OCI-M2 (cell line): ENCODE measurements at regions not wholly inside any gene's neighbourhood (a gene's known extent, or its start where the extent isn't known, plus 50 kb on each side); places are given as distances from the start of the nearest gene placed in this dataset.

Experiments used
- DNase-seq: peaks from one replicate; lab custom pipeline; 2025; ENCODE audit not compliant: unreplicated experiment; lab: John Stamatoyannopoulos, UW

DNA sequence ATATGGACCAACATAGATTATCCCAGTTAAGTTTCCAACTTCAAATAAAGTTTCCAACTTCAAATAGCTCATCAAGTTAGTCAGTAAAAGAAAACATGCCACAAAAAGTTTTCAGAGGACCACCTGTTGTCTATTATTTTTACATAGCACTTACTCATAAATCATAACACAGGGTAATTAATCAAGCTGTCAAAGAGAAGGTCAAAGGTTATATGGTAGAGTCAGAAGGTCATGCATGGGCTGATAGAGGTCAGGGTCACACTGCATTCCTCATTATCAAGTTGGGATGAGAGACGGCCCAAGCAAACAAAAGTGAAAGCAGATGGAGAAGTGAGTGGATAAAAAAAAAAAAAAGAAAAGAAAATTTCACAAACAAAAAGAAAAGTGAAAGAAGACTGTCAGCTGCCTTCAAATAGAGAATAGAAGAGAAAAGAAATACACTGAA, 145.5 kb upstream of the POU5F2 start:
- DNase-seq: no peak

DNA sequence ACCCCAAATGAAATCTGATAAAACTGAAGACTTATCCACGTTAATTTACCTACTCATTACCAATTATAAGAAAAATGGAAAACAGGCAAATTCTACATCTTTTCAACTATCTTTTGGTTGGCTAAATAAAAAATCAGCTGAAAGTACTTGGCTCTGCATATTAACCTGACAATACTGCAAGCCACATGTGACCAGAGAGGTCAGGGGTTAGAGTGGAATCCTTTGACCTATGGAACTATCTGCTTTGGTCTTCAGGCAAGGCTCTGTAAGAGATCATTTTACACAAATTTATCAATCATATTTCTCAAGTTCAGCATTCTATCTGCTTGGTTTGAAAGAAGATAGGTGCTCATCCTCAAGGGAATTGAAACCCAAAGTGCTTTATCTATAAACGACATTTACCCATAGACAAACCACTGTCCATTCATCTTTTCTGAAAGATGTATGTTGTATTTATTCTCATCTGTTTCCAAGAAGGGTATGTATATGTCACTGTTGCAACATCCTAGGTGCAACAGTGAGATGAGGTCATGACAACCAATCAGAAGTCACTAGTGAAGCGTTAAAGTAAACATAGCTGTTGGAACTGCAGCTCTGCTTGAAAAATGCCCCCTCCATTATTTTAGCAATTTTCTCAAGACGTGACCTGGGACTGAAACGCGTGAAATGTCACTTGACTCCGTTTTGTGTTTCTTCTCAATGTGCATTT, 144.9 kb upstream of the POU5F2 start:
- no peak for DNase-seq

GRCh38 chr5:93884254-93884653, 142.9 kb upstream of the POU5F2 start:
- DNase-seq: no peak

GRCh38 chr5:93883459-93883858, 142.1 kb upstream of the POU5F2 start:
- DNase-seq: no peak

GRCh38 chr5:93875693-93876092, 134.3 kb upstream of the POU5F2 start:
- no peak for DNase-seq

GRCh38 chr5:93874491-93874890, 133.1 kb upstream of the POU5F2 start:
- DNase-seq: no peak

- DNase-seq: no peak
Measured at GRCh38 chr5:93874080-93874479, 132.7 kb upstream of the POU5F2 start.

DNA sequence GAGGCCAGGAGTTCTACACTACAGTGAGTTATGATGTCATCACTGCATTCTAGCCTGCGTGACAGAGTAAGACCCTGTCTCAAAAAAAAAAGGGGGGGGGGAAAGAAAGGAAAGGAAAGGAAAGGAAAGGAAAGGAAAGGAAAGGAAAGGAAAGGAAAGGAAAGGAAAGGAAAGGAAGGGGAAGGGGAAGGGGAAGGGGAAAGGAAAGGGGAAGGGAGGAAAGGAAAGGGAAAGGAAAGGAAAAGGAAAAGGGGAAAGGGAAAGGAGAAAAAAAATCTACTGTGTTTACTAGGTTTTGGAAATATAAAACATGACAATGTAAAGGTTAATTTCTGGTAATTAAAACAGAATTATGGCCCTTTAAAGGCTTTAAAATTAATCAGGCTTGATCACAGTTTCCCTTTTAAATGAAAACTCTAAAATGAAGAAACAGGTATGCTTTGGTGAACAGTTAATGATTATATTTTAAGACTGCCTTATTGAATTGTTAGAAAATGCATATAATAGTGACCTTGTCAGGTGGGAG, 131.9 kb upstream of the POU5F2 start:
- DNase-seq: no peak

GRCh38 chr5:93870649-93871048, 129.2 kb upstream of the POU5F2 start:
- DNase-seq: no peak

GRCh38 chr5:93868851-93869250, 127.5 kb upstream of the POU5F2 start:
- no peak for DNase-seq

- no peak for DNase-seq
Measured at GRCh38 chr5:93850311-93850710, 108.9 kb upstream of the POU5F2 start.

DNA sequence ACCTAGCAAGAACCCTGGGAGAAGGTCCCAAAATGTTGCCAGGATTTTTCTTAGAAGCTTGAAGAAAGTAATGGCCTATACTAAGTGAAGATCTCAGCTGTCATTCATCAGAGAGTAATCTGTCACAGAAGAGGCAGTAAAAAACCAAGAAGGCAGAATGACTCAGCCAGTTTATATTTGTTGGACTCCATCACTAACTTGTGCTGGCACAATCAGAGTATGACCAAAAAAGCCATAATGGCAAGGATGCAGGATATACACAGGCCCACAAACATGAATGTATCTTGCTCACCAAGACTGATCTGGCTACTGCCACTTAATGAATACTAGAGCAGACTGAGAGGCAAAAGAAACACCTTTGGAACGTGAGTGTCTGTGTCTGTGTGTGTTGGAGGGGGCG, 104.0 kb upstream of the POU5F2 start:
- no peak for DNase-seq

DNA sequence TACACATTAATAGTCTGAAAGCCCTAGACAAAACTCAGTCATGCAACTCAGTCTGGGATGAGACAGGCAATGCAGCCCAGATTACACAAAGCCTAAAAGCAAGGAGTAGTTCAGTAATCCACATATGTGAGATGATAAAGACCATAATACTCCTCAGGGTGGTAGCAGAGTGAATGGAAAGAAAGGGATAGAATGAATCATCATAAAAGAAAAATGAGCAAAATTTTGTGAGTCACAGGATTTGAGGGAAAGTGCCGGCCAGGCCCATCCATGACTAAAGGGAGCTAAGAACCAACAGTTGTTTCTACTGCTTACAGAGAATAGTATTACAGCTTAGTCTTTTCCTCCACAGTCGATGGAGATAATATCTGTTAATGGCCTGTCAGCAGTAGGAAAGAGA, 90.0 kb upstream of the POU5F2 start:
- no peak for DNase-seq

DNA sequence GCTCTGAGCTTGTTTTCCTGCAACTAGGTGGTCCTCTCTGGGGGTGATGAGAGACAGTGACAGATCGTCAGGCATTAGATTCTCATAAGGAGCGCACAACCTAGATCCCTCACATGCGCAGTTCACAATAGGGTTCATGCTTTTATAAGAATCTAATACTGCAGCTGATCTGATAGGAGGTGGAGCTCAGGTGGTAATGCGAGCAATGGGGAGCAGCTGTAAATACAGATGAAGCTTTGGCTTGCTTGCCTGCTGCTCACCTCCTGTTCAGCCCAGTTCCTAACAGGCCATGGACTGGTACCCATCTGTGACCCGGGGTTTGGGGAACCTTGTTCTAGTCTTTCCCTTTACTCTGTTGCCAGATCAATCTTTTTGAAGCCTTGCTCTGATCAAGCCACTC, 89.5 kb upstream of the POU5F2 start:
- DNase-seq: no peak

DNA sequence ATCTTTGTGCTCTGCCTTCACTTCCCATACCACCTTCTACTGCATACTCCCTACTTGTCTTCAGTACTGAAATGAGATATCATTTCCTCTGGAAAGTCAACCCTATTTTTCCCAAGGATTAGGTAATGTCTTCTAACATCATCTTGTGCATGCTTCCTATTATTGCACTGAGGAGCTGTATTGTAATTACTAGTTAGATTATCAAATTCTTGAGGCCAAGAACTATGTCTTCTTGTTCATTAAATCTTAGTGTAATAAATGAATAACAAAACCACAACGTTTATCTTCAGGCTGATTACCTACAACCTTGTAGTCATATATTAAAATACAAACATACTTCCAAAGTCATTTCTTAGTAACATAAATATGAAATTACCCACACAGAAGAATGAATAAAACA, 87.9 kb upstream of the POU5F2 start:
- DNase-seq: no peak

DNA sequence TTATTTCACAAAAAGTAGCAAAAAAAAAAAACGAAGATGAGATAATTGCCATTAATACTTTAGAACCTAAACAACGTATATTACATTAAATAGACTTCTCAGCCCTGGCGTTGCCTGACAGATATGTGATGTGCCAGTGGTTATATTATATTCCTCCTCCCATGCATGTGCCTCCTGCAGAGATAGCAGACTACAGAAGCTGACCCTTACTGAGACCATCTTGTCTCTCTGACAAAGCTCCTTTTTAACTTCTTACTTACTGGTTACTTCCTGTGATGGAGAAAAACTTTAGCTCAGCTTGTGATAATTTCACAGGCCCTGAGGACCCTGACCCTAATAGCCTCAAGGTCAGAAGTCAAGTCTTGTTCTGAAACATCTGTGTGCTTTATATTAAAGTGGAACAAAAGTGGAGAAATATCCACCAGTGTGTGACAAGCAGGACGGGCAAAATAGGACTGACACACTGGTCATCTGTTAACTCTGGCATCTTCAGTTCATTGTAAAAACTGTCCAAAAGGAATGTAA, 80.6 kb upstream of the POU5F2 start:
- no peak for DNase-seq

DNA sequence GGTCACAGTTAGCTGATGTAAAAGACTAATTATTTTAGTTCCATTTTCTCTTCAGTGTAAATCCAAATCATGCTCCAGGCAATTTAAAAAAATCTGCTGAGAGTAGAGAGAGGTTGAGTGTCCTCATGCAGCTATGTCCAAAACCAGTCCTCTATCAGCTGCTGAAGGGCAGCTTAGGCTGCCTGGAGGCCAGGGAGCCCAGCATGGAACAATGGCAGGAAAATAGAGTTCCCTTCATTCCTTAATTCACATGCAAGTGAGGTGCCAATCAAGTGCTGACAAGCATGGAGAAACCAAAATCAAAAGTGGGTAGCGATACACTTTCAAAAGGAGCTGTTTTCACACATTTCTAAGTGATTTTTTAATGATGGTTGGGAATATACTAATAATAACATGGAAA, 78.3 kb upstream of the POU5F2 start:
- DNase-seq: no peak

- DNase-seq: no peak
Measured at GRCh38 chr5:93810780-93811179, 69.4 kb upstream of the POU5F2 start.

GRCh38 chr5:93809430-93809829, 68.0 kb upstream of the POU5F2 start:
- DNase-seq: no peak

GRCh38 chr5:93807846-93808245, 66.4 kb upstream of the POU5F2 start:
- no peak for DNase-seq

- no peak for DNase-seq
Measured at GRCh38 chr5:93805616-93806379, 64.4 kb upstream of the POU5F2 start.
